Suprapubic skin (tissue), 3 donors: ENCODE measurements at regions not wholly inside any gene's neighbourhood (a gene's known extent, or its start where the extent isn't known, plus 50 kb on each side); places are given as distances from the start of the nearest gene placed in this dataset.

ENCODE experiments used
- CTCF ChIP-seq, 2 donors: fragments of 200-600 bp in 1 of 2; fragments of 450-650 bp in 1 of 2; sonication (generic) in 1 of 2; IDR thresholded peaks; one replicate each; pipeline ENCODE4 v1.5.1; 2016 to 2019; ENCODE audit warnings: antibody characterized with exemption in 2 of 2, mild to moderate bottlenecking in 1 of 2, moderate library complexity in 1 of 2
- POLR2A ChIP-seq, 2 donors: fragments of 450-650 bp; IDR thresholded peaks; one replicate each; pipeline ENCODE4 v1.6.1; 2017; ENCODE audit warnings: antibody characterized with exemption in 2 of 2, mild to moderate bottlenecking in 2 of 2, moderate library complexity in 2 of 2

DNA sequence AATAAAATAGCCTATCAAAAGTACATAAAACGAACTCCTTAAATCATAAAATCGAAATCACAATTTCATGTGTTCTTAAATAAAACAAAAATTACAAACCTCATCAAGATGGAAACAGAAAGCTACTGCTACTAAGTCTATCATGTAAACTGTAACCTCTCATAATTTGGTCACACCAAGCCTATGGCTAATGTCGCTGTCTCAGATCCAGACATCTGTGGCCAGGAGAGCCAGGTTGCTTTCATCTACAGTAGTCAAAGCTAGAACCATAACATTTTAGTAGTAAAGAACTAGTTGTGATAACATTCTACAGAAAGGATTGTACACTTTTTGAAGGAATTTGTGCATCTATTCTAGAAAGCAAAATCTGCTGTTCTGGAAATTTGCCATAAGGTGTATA lies 197.4 kb upstream of the MBNL1 start:
- TF ChIP-seq POLR2A (IDR thresholded peaks at IDR 0.05): no peak
- no peak for TF ChIP-seq CTCF (IDR thresholded peaks at IDR 0.05)
